ENCODE measurements at regions not wholly inside any gene's neighbourhood (a gene's known extent, or its start where the extent isn't known, plus 50 kb on each side); places are given as distances from the start of the nearest gene placed in this dataset.
"Not testable (repeated sequence)": the region's sequence is repeated elsewhere in the genome, so short reads cannot be mapped to it uniquely, and the experiment has no call there.

- TF ChIP-seq CTCF (IDR thresholded peaks at IDR 0.05; ENCODE audit: low read depth, low read length): no peak
- no peak for DNase-seq (ENCODE audit: low read depth in 2 of 2)
- H3K4me3 ChIP-seq (replicated peaks in 1 of 2; ENCODE audit: low read depth in 2 of 2, low read length in 2 of 2): no peak overlapping the region
These were observed 650.7 kb upstream of the GRID2 start for GRCh38 chr4:91653067-91653466.

- no peak overlapping the region for H3K4me3 ChIP-seq (replicated peaks in 1 of 2; ENCODE audit: low read depth in 2 of 2, low read length in 2 of 2)
- TF ChIP-seq CTCF (IDR thresholded peaks at IDR 0.05; ENCODE audit: low read depth, low read length): no peak
- DNase-seq (ENCODE audit: low read depth in 2 of 2): no peak
These were observed 622.7 kb upstream of the GRID2 start for GRCh38 chr4:91681091-91681490.

GRCh38 chr4:91681544-91681943 lies 622.2 kb upstream of the GRID2 start:
- no peak for DNase-seq (ENCODE audit: low read depth in 2 of 2)
- no peak overlapping the region for H3K4me3 ChIP-seq (replicated peaks in 1 of 2; ENCODE audit: low read depth in 2 of 2, low read length in 2 of 2)
- no peak for TF ChIP-seq CTCF (IDR thresholded peaks at IDR 0.05; ENCODE audit: low read depth, low read length)

- H3K4me3 ChIP-seq (replicated peaks in 1 of 2; ENCODE audit: low read depth in 2 of 2, low read length in 2 of 2): no peak overlapping the region
- TF ChIP-seq CTCF (IDR thresholded peaks at IDR 0.05; ENCODE audit: low read depth, low read length): no peak
- no peak for DNase-seq (ENCODE audit: low read depth in 2 of 2)
These were observed 618.8 kb upstream of the GRID2 start for GRCh38 chr4:91684955-91685354.

- H3K4me3 ChIP-seq (replicated peaks in 1 of 2; ENCODE audit: low read depth in 2 of 2, low read length in 2 of 2): no peak overlapping the region
- no peak for DNase-seq (ENCODE audit: low read depth in 2 of 2)
- TF ChIP-seq CTCF (IDR thresholded peaks at IDR 0.05; ENCODE audit: low read depth, low read length): no peak
These were observed 615.4 kb upstream of the GRID2 start for GRCh38 chr4:91688413-91688812.

GRCh38 chr4:91699691-91700090 lies 604.1 kb upstream of the GRID2 start:
- not testable (repeated sequence) for H3K4me3 ChIP-seq (replicated peaks in 1 of 2; ENCODE audit: low read depth in 2 of 2, low read length in 2 of 2); DNase-seq (ENCODE audit: low read depth in 2 of 2)

- no peak overlapping the region for H3K4me3 ChIP-seq (replicated peaks in 1 of 2; ENCODE audit: low read depth in 2 of 2, low read length in 2 of 2)
- TF ChIP-seq CTCF (IDR thresholded peaks at IDR 0.05; ENCODE audit: low read depth, low read length): no peak
- DNase-seq (ENCODE audit: low read depth in 2 of 2): peak in 1 of 2 donors; percentile 53
These were observed 573.9 kb upstream of the GRID2 start for GRCh38 chr4:91729851-91730250.
